H9 (cell line): ENCODE measurements at regions not wholly inside any gene's neighbourhood (a gene's known extent, or its start where the extent isn't known, plus 50 kb on each side); places are given as distances from the start of the nearest gene placed in this dataset.

Experiments used
- DNase-seq: peaks from one replicate; pipeline ENCODE4 v3.0.0-alpha.2; 2017
- H2AFZ ChIP-seq: one replicate; pipeline ENCODE4 v1.6.1; 2013; ENCODE audit warnings: mild to moderate bottlenecking, low read length, control low read depth, moderate library complexity
- H2AK5ac ChIP-seq: 2 replicates; pipeline ENCODE4 v1.6.1; 2013; ENCODE audit warnings: low read length, control low read depth, mixed read lengths; ENCODE audit not compliant: insufficient read length
- H2BK120ac ChIP-seq: one replicate; pipeline ENCODE4 v1.6.1; 2013; ENCODE audit warnings: low read depth, mild to moderate bottlenecking, low read length, control low read depth, inconsistent platforms; ENCODE audit not compliant: poor library complexity, severe bottlenecking
- H2BK12ac ChIP-seq: 2 replicates; pipeline ENCODE4 v1.6.1; 2013; ENCODE audit warnings: low read length, control low read depth, mixed read lengths, low read depth; ENCODE audit not compliant: insufficient read length
- H2BK15ac ChIP-seq: 2 replicates; pipeline ENCODE4 v1.6.1; 2013; ENCODE audit warnings: low read depth, low read length, control low read depth
- H2BK20ac ChIP-seq: one replicate; pipeline ENCODE4 v1.6.1; 2013; ENCODE audit warnings: low read depth, mild to moderate bottlenecking, low read length, control low read depth, inconsistent platforms; ENCODE audit not compliant: poor library complexity, severe bottlenecking
- H2BK5ac ChIP-seq: 2 replicates; pipeline ENCODE4 v1.6.1; 2013; ENCODE audit warnings: low read length, control low read depth, mixed read lengths; ENCODE audit not compliant: insufficient read length
- H3K14ac ChIP-seq: 2 replicates; pipeline ENCODE4 v1.6.1; 2013; ENCODE audit warnings: low read length, control low read depth; ENCODE audit not compliant: insufficient read depth
- H3K18ac ChIP-seq: 2 replicates; pipeline ENCODE4 v1.6.1; 2013; ENCODE audit warnings: low read depth, mild to moderate bottlenecking, mixed read lengths, low read length, control low read depth; ENCODE audit not compliant: insufficient read length
- H3K23ac ChIP-seq: 2 replicates; pipeline ENCODE4 v1.6.1; 2013; ENCODE audit warnings: low read length, control low read depth, mixed read lengths, low read depth; ENCODE audit not compliant: insufficient read length
- H3K23me2 ChIP-seq: 2 replicates; pipeline ENCODE4 v1.6.1; 2013; ENCODE audit warnings: low read depth, mild to moderate bottlenecking, mixed read lengths, low read length, control low read depth; ENCODE audit not compliant: insufficient read length, poor library complexity, severe bottlenecking
- H3K27ac ChIP-seq: 2 replicates; pipeline ENCODE4 v1.5.1; 2013; ENCODE audit warnings: low read length, control low read depth, mixed read lengths, low read depth; ENCODE audit not compliant: insufficient read length
- H3K27me3 ChIP-seq: 2 replicates; pipeline ENCODE4 v1.6.1; 2013; ENCODE audit warnings: low read length, control low read depth, inconsistent platforms; ENCODE audit not compliant: insufficient read depth
- H3K4ac ChIP-seq: 2 replicates; pipeline ENCODE4 v1.6.1; 2013; ENCODE audit warnings: low read depth, mild to moderate bottlenecking, control low read depth, inconsistent platforms, low read length, moderate library complexity
- H3K4me1 ChIP-seq: 2 replicates; pipeline ENCODE4 v1.6.1; 2013; ENCODE audit warnings: low read length, control low read depth, inconsistent platforms; ENCODE audit not compliant: insufficient read depth
- H3K4me2 ChIP-seq: 2 replicates; pipeline ENCODE4 v1.6.1; 2013; ENCODE audit warnings: low read length, control low read depth, mixed read lengths; ENCODE audit not compliant: insufficient read length, insufficient read depth
- H3K56ac ChIP-seq: 2 replicates; pipeline ENCODE4 v1.6.1; 2013; ENCODE audit warnings: low read depth, mild to moderate bottlenecking, mixed read lengths, low read length, control low read depth; ENCODE audit not compliant: insufficient read length
- H3K79me1 ChIP-seq: 2 replicates; pipeline ENCODE4 v1.6.1; 2013; ENCODE audit warnings: low read depth, mild to moderate bottlenecking, moderate library complexity, low read length, control low read depth, inconsistent platforms; ENCODE audit not compliant: insufficient read depth, poor library complexity, severe bottlenecking
- H3K79me2 ChIP-seq: 2 replicates; pipeline ENCODE4 v1.6.1; 2013; ENCODE audit warnings: low read length, control low read depth, inconsistent platforms; ENCODE audit not compliant: insufficient read depth
- H3K9ac ChIP-seq: 2 replicates; pipeline ENCODE4 v1.6.1; 2013; ENCODE audit warnings: low read length, control low read depth, mixed read lengths; ENCODE audit not compliant: insufficient read length; ENCODE audit errors: extremely low read depth
- H3K9me3 ChIP-seq: one replicate; pipeline ENCODE4 v1.6.1; 2013; ENCODE audit warnings: low read depth, low read length, inconsistent platforms; ENCODE audit not compliant: control insufficient read depth
- H3T11ph ChIP-seq: one replicate; pipeline ENCODE4 v1.6.1; 2013; ENCODE audit warnings: mild to moderate bottlenecking, low read length, control low read depth, inconsistent platforms
- H4K20me1 ChIP-seq: one replicate; pipeline ENCODE4 v1.6.1; 2013; ENCODE audit not compliant: control insufficient read depth, insufficient read length, insufficient read depth
- H4K5ac ChIP-seq: 2 replicates; pipeline ENCODE4 v1.6.1; 2013; ENCODE audit warnings: low read depth, mild to moderate bottlenecking, mixed read lengths, low read length, control low read depth; ENCODE audit not compliant: insufficient read length
- H4K8ac ChIP-seq: replicated peaks from 2 replicates; pipeline ENCODE4 v1.6.1; 2013; ENCODE audit warnings: low read length, control low read depth, mixed read lengths, low read depth; ENCODE audit not compliant: insufficient read length
- H4K91ac ChIP-seq: 2 replicates; pipeline ENCODE4 v1.6.1; 2013; ENCODE audit warnings: low read depth, mild to moderate bottlenecking, moderate library complexity, mixed read lengths, low read length, control low read depth; ENCODE audit not compliant: insufficient read length
- H3K27ac Mint-ChIP-seq, 3 experiments: 2 replicates in 2 of 3; 3 replicates in 1 of 3; pipeline ENCODE4 v1.8.0; 2020 to 2021; ENCODE audit warnings: mixed read lengths in 3 of 3, mild to moderate bottlenecking in 1 of 3, moderate library complexity in 1 of 3
- H3K27me3 Mint-ChIP-seq: 2 replicates; pipeline ENCODE4 v1.8.0; 2021; ENCODE audit warnings: low read depth, mild to moderate bottlenecking, moderate library complexity, mixed read lengths
- H3K36me3 Mint-ChIP-seq, 3 experiments: 2 replicates in 2 of 3; 3 replicates in 1 of 3; pipeline ENCODE4 v1.8.0; 2020 to 2021; ENCODE audit warnings: low read depth in 3 of 3, mixed read lengths in 3 of 3; ENCODE audit not compliant: insufficient read depth in 1 of 3
- H3K4me1 Mint-ChIP-seq, 2 experiments: 2 replicates each; pipeline ENCODE4 v1.8.0; 2020; ENCODE audit warnings: mixed read lengths in 2 of 2
- H3K4me3 Mint-ChIP-seq, 2 experiments: 2 replicates in 1 of 2; 3 replicates in 1 of 2; pipeline ENCODE4 v1.8.0; 2020 to 2021; ENCODE audit warnings: mild to moderate bottlenecking in 2 of 2, mixed read lengths in 2 of 2, moderate library complexity in 1 of 2
- H3K9me3 Mint-ChIP-seq, 2 experiments: 2 replicates in 1 of 2; 3 replicates in 1 of 2; pipeline ENCODE4 v1.8.0; 2020; ENCODE audit warnings: mild to moderate bottlenecking in 2 of 2, mixed read lengths in 2 of 2, moderate library complexity in 1 of 2
- CTCF ChIP-seq: fragments of 200-600 bp; sonication (generic); conservative IDR thresholded peaks from 3 replicates; pipeline ENCODE4 v1.8.0; 2021; ENCODE audit warnings: antibody characterized with exemption, mild to moderate bottlenecking
- WGBS: extraction: QIAGEN DNeasy Blood & Tissue Kit; methylation state at CpG from one replicate; pipeline ENCODE4 v1.1.7; 2013; ENCODE audit warnings: missing lambda C conversion rate, low lambda C conversion rate, mixed read lengths; ENCODE audit not compliant: insufficient read length; ENCODE audit errors: extremely low coverage; 5-methylcytosine and 5-hydroxymethylcytosine counted together

GRCh38 chr7:8357536-8357935 lies 75.9 kb upstream of the NXPH1 start:
- Histone ChIP-seq H4K5ac (no peak overlapping the region), H4K91ac (no peak overlapping the region), H3K79me1 (no peaks in the 10 kb centered on the region), H3K56ac (no peak overlapping the region), H4K20me1 (no peaks in the 10 kb centered on the region), H3K9me3 (no peaks in the 10 kb centered on the region), H2BK120ac (no peak overlapping the region), H4K8ac (no peak overlapping the region), H3K18ac (no peak overlapping the region), H2BK20ac (no peak overlapping the region), H3K23me2 (no peaks in the 10 kb centered on the region), H2BK12ac (no peak overlapping the region), H3K14ac (no peak overlapping the region), H2BK5ac (no peak overlapping the region), H3K4me1 (peaks cover 8% of the 10 kb centered on the region), H3K23ac (no peak overlapping the region), H3K4me2 (no peak overlapping the region), H3K27ac (no peak overlapping the region), H3K79me2 (no peaks in the 10 kb centered on the region), H2AFZ (no peak overlapping the region), H2BK15ac (no peak overlapping the region), H3K27me3 (no peaks in the 10 kb centered on the region), H3K9ac (no peak overlapping the region), H3K4ac (no peak overlapping the region), H3T11ph (no peak overlapping the region), H2AK5ac (no peak overlapping the region)
- DNase-seq = no peak
- no peak for TF ChIP-seq CTCF
- H3K4me3 Mint-ChIP-seq = no peak overlapping the region; a peak in 1 of 5 replicates
- no CpG with 5 or more reads among the region's 2 CpGs for WGBS
- H3K36me3 Mint-ChIP-seq = peaks cover 6 to 33% (median 15%) of the 10 kb centered on the region in 3 experiments
- no peaks in the 10 kb centered on the region for H3K27me3 Mint-ChIP-seq
- H3K9me3 Mint-ChIP-seq = peaks cover 15 to 20% of the 10 kb centered on the region in 2 experiments
- peaks cover 27 to 42% of the 10 kb centered on the region in 2 experiments for H3K4me1 Mint-ChIP-seq
- H3K27ac Mint-ChIP-seq = 0 out of 7 replicates have a peak overlapping the region, but pooled peaks of 1 of the 3 experiments have one; percentile 74
